ENCODE measurements at regions not wholly inside any gene's neighbourhood (a gene's known extent, or its start where the extent isn't known, plus 50 kb on each side); places are given as distances from the start of the nearest gene placed in this dataset.

- FAIRE-seq = no peak
Measured at GRCh38 chr10:129101232-129101980, 365.6 kb upstream of the MGMT start.

DNA sequence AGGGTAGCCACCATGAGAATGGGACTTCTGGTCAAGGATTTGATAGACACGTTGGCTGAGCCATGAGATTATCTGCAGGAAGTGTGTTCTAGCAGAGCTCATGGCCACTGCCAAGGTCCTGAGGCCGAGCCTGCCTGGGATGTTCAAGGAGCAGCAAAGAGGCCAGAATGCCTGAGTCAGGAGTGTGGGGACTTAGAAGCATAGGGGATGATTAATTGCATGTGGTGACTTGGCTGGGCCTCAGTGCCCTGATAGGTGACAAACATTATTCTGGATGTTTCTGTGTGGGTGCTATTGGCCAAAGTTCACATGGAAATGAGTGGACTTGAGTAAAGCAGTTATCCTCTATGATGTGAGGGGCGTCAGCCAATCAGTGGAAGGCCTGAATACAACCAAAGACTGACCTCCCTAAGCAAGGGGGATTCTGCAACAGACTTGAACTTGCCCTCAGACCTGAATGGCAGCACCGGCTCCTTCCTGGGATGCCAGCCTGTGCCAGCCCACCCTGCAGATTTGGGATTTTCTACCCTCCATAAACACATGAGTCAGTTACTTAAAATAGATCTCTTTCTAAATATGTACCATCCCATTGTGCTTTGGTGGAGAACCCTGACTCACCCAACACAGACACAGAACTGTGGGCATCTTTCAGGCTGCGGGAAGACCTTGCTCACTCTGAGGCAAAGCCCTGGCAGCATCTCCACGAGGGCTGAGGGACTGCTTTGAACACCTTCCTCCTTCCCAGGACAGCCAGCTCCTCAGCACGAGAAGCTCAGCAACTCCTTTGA, 363.9 kb upstream of the MGMT start:
- no peak for FAIRE-seq

DNA sequence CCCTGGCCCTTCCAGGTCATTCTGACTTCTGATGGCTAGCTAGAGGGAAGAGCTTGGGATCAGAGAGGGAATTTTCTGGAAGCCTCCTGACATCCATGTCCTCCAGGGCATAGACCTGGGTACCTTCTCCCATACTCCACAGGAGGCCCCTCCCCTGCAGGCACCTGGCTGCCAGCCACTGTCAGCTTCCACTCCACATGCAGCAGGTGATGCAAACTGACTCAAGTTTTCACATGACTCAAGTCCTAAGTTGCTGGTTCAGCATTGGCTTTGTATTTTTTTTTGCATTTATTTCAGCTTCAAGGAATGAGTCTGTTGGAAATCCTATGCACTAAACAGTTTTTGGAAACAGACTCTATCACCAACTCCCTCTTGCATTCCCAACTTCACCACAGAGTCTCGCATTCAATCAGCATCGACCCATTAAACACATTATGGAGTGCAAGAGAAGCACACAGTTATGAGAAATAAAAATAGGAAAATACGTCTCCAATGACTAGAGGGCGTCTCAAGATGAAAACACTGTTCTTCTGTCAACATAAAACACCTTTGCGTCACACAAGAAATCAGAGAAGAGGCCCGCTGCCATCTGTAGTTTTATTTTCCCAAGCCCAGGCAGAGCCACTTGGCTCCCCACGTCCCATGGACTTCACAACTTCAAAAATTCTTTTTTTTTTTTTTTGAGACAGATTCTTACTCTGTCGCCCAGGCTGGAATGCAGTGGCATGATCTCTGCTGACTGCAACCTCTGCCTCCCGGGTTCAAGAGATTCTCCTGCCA, 362.6 kb upstream of the MGMT start:
- no peak for FAIRE-seq

GRCh38 chr10:129105266-129105665, 361.8 kb upstream of the MGMT start:
- FAIRE-seq = peak; percentile 87

DNA sequence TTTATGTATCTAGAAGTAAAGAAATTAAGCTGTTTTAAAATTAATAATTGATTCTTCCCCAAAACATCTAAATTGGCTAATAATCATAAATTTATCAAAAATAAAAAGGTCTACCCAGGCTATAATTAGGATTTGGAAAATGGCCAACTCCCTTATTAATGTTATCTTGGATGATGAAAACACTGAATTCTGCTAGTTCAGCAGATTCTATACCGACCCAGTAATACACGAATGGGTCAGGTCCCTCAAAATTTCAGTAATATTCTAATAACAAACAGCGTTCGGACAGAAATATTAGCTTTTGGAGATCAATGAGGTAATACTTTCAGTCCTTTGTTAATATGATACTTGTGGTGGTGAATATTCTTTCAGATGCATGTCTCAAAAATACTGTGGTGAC, 360.7 kb upstream of the MGMT start:
- no peak for FAIRE-seq

DNA sequence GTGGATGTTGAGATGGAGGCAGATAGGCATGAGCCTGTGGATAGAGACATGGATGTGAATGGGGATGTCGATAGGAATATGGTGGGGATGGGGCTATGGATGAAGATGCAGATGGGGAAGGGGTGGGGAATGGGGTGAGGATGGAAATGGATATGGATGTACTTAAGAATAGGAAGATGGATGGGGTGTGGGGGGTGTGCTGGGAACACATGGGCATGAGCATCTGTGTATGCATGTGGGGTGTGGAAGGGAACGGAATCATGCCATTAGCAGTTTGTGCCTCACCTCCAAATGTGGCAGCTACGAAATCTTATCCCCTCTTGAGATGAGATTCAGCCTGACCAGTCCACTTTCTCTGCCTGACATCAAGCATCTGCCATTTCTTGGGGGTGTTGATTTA, 359.5 kb upstream of the MGMT start:
- no peak for FAIRE-seq

DNA sequence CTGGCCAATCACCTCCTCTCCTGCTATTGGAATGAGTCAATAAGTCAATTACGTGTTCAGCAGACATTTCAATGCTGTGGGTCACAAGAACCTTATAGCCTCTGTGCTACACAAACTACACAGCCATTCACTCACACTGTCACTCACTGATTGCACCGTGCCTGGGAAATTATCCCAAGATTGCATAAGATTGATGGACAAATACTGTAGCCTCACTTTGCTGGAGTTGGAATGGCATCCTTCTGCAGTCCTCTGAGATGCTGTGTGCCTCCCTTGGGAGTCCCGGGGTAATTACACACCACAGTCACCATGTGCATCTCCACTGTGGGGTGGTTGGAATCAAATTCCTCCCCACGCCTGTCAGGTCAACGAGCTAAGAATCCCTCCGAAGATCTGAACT, 358.7 kb upstream of the MGMT start:
- FAIRE-seq = no peak

GRCh38 chr10:129108994-129109393, 358.0 kb upstream of the MGMT start:
- no peak for FAIRE-seq

DNA sequence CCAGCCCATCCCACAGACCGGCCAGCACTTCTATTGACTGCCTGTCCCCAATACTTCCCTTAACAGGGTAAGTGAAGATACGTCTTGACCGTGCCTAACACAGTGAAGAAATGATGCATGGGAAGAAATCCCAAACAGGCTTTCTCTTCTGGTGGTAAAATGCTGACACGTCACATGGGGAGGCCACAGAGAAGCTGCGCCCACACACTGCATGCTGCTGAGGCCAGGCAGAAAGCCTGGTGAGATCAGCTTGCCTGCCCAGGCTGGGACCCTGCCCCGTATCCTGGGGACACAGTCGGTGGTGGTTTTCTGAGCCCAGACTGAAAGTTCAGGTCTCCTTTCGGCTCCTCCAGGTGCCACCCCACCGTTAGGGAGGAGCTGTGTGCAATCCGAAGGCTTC, 356.3 kb upstream of the MGMT start:
- FAIRE-seq = no peak

GRCh38 chr10:129111922-129112321, 355.1 kb upstream of the MGMT start:
- no peak for FAIRE-seq

DNA sequence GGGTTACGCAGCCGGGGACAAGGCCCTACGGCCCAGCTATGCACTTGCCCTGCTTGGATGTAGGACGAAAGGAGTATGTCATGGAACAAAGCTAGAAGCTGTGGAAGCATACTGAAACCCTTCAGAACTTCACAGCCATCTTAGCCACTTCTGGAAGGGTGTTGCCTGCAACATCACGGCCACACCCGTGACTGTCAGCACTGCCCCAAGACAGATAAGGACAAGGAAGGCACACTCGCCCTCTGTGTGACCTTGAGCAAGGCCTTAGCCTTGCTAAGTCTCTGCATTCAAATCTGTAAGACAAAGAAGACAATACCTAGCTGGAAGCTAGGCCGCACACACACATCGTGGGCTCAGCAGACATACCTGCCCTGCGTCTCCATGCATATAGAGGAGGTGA, 352.5 kb upstream of the MGMT start:
- no peak for FAIRE-seq

DNA sequence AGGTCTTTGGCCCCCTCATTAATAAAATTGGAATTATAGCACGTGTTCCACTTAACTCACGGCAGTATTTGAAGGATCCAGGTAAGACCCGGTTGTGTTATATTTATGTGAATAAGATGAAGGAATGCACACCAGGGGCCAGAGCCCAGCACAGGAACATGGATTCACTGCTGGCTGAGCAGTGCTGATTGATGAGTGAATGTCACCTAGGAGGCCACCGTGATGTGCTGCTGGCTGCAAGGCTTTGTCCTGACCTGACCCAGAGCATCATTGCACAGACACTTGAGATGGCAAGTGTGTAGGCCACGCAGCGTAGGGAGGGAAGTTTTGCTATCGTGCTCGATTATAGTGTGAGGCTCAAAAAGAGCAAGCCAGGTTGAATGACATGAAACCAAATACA, 350.7 kb upstream of the MGMT start:
- no peak for FAIRE-seq

DNA sequence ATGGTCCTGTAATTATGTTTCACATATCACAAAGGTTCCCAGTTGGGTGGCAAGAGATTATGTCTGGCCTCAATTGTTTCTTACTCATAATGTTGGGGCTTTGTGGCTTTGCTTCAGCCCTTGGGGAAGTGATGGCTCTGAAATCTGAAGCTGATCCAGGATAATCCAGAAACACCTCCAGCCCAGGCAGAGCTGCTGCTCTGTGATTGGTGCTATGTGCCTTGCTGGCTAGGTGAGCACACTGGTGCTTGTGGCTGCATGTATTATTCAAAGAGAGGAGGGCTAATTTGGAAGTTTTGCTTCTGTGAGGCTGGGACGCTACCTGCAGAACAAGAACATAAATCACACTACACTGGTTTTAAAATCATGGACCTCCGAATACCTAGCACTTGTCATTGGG, 346.6 kb upstream of the MGMT start:
- FAIRE-seq = no peak

DNA sequence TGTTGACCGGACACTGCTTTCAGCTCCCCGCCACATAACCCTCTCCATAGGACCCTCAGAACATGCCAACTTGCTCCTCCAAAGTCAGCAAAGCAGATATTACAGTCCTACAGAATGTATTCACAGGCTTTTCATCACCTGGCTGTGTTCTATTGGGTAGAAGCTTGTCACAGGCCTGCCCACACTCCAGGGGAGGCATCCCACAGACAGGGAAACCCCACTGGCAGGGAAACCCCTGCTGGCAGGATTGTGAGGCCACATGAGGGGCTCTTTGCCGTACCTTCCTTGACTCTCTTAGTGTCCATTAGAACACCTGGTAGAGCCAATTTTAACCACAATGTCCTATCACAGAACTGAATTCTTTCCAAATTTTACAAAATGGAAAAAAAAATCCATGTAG, 344.2 kb upstream of the MGMT start:
- FAIRE-seq = no peak

DNA sequence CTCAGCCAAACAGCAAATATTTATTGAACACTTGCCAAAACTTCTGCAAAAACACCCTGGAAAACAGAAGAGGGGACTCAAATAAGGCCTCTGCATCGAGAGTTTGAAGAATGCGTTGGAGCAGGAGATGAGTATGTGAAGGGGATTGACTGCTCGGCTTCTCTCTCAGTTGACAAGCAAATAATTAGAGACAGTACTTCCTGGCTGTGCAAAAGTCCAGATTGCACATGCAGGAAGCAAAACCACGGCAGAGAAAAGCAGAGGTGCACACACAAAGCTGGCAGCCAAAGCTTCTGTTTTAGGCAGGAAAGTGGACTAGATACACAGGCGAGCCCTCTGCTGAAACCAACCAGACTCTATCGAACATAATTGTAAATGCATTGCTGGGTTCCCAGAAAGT, 343.6 kb upstream of the MGMT start:
- FAIRE-seq = no peak

DNA sequence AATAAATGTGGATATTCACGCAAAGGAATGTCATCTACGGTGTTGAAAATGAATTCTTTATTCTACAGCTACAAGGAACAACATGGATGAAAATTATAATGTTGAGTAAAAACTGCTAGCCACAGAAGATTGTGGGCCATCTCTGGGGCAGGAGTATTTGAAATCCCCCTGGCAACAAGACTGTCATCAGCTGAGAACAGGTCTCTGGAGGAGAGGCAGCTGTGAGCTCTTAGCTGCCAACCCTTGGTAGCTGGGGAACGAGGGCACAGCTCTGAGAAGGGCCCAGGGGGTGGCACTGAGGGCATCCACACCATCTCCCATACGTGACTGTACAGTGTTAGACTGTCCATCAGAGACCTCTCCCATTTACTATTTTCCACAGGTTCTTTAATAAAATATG, 340.1 kb upstream of the MGMT start:
- FAIRE-seq = no peak

DNA sequence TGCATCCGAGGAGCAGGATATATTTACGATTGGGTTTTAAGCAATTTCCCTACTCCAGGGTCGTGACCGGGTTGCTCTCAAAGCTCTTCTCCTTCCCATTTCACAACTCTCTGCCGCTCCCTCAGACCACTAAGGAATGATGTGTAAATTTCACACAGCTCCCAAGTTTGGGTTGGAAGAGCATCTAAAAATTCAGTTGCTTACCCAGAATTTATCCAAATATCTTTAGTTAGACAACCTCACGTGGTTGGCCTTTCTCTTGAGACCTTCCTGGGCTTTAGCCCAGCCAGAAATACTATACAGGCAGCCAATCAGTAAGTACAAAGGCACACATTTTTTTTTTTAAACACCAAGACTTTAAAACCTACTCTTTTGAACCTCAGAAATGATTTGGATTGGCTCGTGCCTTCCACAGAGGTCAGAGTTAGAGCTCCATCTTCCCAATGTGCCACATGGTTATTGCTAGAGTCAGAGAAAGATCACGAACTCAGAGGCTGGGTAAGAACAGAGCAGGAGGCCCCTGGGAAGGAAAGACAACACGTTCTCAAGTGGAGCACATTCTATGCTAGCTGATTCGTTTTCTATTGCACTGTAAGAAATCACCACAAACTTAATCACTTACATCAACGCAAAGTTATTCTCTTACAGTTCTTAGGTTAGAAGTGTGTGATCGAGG, 335.4 kb upstream of the MGMT start:
- no peak for FAIRE-seq

DNA sequence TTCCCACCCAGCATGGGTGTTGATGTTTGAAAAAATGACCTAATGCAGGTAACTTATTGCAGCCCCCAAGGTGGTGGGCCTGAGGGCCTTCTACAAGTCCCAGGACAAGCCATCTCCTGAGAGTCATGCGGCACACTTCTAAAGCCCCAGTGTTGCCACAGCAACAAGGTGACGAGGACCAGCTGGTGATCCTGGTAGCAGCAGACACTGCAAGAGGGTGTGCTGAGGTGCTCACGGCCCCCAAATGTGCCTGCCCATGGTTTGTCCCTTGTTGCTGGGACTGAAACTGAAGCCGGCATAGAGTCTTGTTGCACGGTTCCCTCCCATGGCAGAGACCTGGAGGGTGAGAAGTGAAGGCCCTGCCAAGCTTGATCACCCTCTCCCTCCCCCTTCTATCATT, 333.2 kb upstream of the MGMT start:
- FAIRE-seq = no peak

DNA sequence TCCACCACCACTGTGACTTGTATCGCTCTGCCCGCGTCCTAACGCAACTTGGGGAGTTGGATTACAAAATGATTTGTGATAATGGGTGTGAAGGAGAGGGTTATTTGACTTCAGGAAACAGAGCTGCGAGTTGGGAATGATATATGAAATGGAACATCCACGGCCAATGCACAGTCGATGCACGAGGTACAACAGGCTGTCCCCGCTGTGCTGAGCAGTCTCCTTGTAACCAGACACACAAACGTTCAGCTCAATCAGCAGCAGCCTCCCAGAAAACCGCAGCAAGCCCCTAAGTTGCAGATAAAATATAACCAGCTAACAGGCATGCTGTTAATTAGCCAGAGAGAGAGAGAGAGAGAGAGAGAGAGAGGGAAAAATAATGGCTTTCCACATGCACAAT, 332.7 kb upstream of the MGMT start:
- FAIRE-seq = no peak

GRCh38 chr10:129135624-129136023, 331.4 kb upstream of the MGMT start:
- no peak for FAIRE-seq

GRCh38 chr10:129136074-129136473, 331.0 kb upstream of the MGMT start:
- no peak for FAIRE-seq

GRCh38 chr10:129136951-129137350, 330.1 kb upstream of the MGMT start:
- no peak for FAIRE-seq

All from endometrium (tissue), 2 donors.